Ishikawa (cell line): ENCODE measurements at regions not wholly inside any gene's neighbourhood (a gene's known extent, or its start where the extent isn't known, plus 50 kb on each side); places are given as distances from the start of the nearest gene placed in this dataset.

ENCODE experiments used
- CEBPB ChIP-seq: IDR thresholded peaks from 2 replicates; pipeline ENCODE4 v1.6.1; 2012
- CREB1 ChIP-seq: IDR thresholded peaks from 2 replicates; pipeline ENCODE4 v1.6.1; 2012; ENCODE audit warnings: low read depth
- EP300 ChIP-seq: IDR thresholded peaks from 2 replicates; pipeline ENCODE4 v1.6.1; 2012; ENCODE audit warnings: borderline replicate concordance
- FOXM1 ChIP-seq: IDR thresholded peaks from 2 replicates; pipeline ENCODE4 v1.6.1; 2012; ENCODE audit warnings: low read depth, borderline replicate concordance
- MAX ChIP-seq: IDR thresholded peaks from 2 replicates; pipeline ENCODE4 v1.6.1; 2012
- NFIC ChIP-seq: IDR thresholded peaks from 2 replicates; pipeline ENCODE4 v1.6.1; 2012
- RAD21 ChIP-seq: IDR thresholded peaks from 2 replicates; pipeline ENCODE4 v1.6.1; 2012; ENCODE audit warnings: low read depth
- REST ChIP-seq: IDR thresholded peaks from 2 replicates; pipeline ENCODE4 v1.6.1; 2012; ENCODE audit warnings: low read depth, mild to moderate bottlenecking
- TAF1 ChIP-seq: IDR thresholded peaks from 2 replicates; pipeline ENCODE4 v1.6.1; 2012; ENCODE audit warnings: low read depth, mild to moderate bottlenecking
- TCF12 ChIP-seq: IDR thresholded peaks from 2 replicates; pipeline ENCODE4 v1.6.1; 2012; ENCODE audit warnings: low read depth
- TEAD4 ChIP-seq: IDR thresholded peaks from 2 replicates; pipeline ENCODE4 v1.6.1; 2012
- USF1 ChIP-seq: IDR thresholded peaks from 2 replicates; pipeline ENCODE4 v1.6.1; 2012
- YY1 ChIP-seq: IDR thresholded peaks from 2 replicates; pipeline ENCODE4 v1.6.1; 2012; ENCODE audit warnings: low read depth
- ZBTB7A ChIP-seq: IDR thresholded peaks from 2 replicates; pipeline ENCODE4 v1.6.1; 2012; ENCODE audit warnings: low read depth

- TF ChIP-seq NFIC (no peak), USF1 (no peak), REST (no peak), RAD21 (no peak), TEAD4 (no peak), ZBTB7A (no peak)
These were observed 702.8 kb downstream of the SEMA5A start for GRCh38 chr5:8842971-8843551.

GRCh38 chr5:8843771-8844170 lies 702.1 kb downstream of the SEMA5A start:
- TF ChIP-seq USF1 (no peak), NFIC (no peak)

- no peak for TF ChIP-seq MAX
These were observed 701.7 kb downstream of the SEMA5A start for GRCh38 chr5:8844206-8844605.

- TF ChIP-seq YY1 (no peak), MAX (no peak), FOXM1 (no peak), TCF12 (no peak), ZBTB7A (no peak)
These were observed 701.0 kb downstream of the SEMA5A start for GRCh38 chr5:8844847-8845246.

GRCh38 chr5:8845296-8845695 lies 700.6 kb downstream of the SEMA5A start:
- TF ChIP-seq TCF12 = no peak

GRCh38 chr5:8848366-8848765 lies 697.5 kb downstream of the SEMA5A start:
- TF ChIP-seq TEAD4 = no peak
- no peak for TF ChIP-seq MAX
- no peak for TF ChIP-seq TCF12

GRCh38 chr5:8848997-8849594 lies 696.8 kb downstream of the SEMA5A start:
- TF ChIP-seq MAX = no peak
- TF ChIP-seq TAF1 = no peak
- TF ChIP-seq FOXM1 = no peak
- TF ChIP-seq YY1 = no peak
- TF ChIP-seq CEBPB = no peak
- no peak for TF ChIP-seq EP300

GRCh38 chr5:8851101-8851500 lies 694.8 kb downstream of the SEMA5A start:
- TF ChIP-seq NFIC = no peak
- no peak for TF ChIP-seq TEAD4
- no peak for TF ChIP-seq REST
- TF ChIP-seq MAX = no peak
- TF ChIP-seq FOXM1 = no peak
- no peak for TF ChIP-seq CREB1
- no peak for TF ChIP-seq RAD21
- no peak for TF ChIP-seq TCF12
- TF ChIP-seq ZBTB7A = no peak
- no peak for TF ChIP-seq CEBPB
- TF ChIP-seq USF1 = no peak
